RPMI8226 (cell line): ENCODE measurements at regions not wholly inside any gene's neighbourhood (a gene's known extent, or its start where the extent isn't known, plus 50 kb on each side); places are given as distances from the start of the nearest gene placed in this dataset.

ENCODE experiments used
- DNase-seq: peaks from one replicate; pipeline ENCODE4 v3.0.0-alpha.2; 2015

DNA sequence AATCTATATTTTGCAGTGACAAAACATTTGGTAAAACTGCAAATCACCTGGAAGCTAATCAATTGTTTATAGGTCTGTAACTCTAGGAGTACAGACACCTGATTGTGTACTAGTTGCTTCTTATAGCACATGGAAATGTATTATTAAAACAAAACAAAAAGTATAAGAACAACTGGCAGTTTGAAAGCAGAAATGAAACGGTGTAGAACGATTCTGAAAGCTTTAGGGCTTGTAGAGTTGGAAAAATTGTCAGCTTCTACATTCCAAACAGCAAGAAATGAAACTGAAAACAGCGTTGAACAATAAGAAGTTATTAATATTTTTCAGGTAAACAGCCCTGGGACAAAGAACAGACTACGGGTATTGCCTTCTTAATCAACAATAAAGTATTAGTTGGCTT, 273.3 kb downstream of the OLFM3 start:
- peak; percentile 43 for DNase-seq

DNA sequence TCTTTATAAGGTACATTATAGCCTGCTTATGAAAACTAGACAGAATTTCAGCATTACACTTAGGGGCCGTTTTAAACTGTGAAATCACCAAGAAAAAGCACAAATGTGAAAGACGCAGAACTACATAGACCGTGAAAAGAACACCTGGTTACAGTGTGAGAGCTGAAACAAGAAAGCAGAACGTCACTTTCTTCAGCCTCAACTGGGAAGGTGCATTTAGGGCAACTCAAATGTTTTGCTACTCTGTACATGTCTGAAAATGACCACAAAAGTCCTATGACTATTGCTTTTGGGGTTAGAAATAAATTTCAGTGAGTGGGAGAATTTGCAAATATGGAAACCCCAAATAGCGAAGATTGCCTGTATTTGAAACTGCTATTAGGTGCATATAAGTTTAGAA, 268.7 kb downstream of the OLFM3 start:
- DNase-seq = peak; percentile 62

DNA sequence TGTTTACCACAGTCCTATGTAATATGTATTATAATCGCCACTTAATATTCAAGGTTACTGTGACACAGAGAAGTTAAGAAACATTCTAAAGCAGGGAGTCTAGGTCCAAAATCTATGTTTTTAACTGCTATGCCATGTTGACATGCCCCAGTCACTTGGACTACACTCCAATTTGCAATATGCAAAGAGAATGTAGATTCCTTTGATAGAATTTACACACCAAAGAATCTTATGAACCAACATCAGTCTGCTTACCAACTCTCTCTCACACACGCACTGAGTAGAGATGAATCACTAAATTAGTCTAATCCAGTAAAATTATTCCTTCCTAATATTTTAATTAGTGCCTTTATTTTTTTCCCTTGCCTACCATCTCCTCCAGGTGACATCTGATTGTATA, 266.2 kb downstream of the OLFM3 start:
- no peak for DNase-seq

DNA sequence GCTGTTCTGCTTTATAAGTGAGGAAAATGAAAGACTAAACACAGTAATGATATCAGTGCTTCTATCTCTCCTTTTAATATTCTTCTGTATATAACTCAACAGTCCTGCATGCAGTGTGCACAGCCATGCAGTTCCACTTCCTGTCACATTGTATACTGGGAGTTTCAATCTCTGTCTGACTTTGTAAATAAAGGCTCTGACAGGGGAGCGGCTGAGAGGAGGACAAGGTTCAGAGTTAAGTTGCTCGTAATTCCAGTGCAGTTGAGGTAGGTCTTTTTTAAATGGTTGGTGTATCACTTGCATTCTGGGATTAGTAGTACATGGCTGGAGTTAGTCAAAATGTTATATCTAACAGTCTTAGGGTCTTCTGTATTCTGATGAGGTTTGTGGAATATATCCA, 264.5 kb downstream of the OLFM3 start:
- DNase-seq = peak; percentile 23

DNA sequence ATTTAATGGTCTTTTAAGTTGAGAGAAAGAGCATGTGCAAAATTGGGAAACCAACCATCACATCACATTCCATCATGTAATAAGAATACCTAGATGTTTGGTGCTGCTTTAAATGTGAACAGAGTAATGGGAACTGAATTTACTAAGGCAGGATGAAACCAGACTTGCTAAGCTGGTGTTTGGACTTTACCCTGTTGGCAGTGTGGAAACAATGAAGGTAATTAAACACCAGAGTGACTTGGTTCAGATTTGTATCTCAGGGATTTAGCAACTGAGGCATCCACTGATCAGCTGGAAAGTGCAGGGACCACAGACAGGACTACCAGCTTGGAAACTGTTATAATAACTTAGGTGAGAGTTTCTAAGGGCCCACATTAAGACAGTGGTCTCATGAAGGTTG, 263.4 kb downstream of the OLFM3 start:
- DNase-seq = no peak

DNA sequence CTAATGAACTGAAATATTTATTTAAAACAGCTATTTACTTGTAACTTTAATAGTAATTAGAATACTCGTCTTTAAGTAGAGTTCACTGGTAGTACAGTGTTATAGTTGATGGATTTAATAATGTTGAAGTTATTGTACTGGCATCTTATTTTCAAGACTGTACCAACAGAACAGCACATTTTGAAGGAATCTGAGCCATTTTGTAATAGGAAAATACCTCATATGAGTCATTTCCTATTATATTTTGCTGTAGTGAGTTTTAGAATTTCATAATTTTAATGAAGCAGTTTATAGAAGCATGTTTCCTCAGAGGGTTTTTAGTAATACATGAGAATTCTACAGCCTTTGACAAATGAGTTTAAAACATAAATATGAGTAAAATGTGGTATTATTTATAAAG, 258.3 kb downstream of the OLFM3 start:
- DNase-seq = no peak

DNA sequence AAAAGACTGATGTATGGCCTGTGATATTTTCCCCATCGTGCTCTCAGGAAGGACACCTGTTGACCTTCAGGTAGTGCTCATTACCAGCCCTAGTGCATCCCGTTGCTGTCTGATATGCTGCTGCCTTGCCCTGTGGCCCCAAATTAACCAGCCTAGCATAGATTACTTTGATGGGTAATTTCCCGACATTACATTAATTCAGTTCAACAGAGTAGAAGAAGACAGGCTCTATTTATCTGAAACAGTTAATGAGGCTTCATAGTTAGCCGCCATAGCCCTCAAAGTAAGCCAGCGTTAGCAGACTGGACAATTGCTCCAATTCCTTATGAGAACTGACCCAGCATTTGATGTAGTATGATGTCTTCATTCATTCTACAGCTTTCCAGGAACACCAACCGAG, 257.6 kb downstream of the OLFM3 start:
- no peak for DNase-seq

DNA sequence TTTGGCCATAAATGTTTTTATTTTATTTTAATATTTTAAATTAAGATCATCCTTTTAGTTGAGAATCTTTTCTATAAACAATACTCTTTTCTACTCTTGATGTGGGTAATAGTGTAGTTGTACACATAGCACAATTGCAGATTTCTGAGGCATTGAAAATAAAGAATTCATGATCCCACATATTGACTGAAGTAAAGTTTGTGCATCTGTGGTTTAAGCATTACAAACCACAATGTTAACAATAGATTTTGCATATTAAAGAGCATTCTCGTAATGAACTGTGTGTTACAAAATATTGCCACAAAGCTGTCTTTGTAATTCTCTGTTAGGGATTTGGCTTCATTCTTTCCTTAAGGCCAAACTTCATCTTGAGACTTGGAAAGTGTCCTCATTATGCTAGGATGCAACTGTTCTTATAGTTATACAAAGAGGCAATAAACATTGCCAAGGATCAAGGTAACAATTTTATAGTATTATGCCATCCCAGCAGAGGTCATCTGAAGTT, 256.8 kb downstream of the OLFM3 start:
- no peak for DNase-seq

DNA sequence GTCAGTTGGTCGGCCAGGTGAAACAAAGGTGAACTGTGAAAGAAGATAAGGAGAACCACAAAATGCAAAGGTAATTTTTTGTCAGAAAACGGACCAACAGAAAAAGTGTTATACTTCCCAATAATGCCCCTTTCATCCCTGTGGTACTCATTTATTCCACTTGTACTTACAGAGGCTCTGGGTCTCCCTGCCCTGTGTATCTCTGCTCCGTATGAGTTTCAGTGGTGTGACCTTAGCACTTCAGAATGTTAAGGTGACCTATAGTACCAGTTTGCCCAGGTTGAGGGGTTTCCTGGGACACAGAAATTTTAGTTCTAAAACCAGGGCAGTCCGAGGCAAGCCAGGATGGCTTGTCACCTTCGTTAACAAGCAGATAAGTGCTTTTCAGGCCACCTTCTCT, 254.8 kb downstream of the OLFM3 start:
- peak; percentile 12 for DNase-seq

DNA sequence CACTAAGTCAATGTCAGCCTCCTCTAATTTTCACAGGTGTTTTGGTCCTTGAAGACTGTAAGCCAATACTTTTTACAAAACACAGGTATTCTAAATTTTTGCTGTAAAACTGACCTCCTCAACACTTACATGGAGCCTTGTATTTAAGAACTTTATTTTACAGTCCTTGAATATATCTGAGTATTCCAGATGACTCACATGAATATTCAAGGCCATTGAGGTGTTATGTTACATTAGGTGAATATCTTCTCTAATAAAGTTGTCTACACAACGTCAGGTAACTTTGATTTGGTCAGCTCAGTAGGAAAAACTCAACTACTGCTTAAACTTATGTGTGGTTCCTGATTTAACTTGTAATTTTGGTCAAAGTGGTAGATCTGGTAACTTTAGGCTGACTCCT, 254.2 kb downstream of the OLFM3 start:
- DNase-seq = no peak

DNA sequence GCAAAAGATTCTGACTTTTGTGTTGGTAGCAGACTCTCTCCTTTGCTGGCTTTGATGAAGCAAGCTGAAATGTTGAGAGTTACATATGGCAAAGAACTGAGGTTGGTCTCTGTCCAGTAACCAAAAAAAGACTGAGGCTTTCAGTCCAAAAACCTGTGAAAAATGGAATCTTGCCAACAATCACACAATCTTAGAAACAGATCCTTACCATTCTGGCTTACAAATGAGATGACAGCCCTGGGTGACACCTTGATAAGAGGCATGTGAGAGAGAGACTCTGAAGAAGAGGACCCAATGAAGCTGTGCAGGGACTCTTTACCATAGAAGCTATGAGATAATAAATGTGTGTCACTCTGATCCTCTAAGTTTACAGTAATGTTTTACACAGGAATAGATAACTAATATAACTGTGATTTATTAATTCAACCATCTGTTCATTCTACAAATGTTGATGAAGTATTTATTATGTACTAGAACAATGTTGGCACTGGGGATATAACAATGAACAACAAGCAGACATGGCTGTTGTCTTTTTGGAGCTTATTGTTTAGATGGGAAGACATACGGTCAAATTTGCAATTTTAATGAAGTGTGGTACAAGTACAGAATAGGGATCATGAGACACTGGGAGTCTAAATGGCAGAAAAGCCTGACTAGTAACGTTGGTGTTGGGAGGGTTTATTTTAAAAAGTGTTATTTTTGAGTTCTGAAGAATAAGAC, 251.0 kb downstream of the OLFM3 start:
- DNase-seq = peak; percentile 67

DNA sequence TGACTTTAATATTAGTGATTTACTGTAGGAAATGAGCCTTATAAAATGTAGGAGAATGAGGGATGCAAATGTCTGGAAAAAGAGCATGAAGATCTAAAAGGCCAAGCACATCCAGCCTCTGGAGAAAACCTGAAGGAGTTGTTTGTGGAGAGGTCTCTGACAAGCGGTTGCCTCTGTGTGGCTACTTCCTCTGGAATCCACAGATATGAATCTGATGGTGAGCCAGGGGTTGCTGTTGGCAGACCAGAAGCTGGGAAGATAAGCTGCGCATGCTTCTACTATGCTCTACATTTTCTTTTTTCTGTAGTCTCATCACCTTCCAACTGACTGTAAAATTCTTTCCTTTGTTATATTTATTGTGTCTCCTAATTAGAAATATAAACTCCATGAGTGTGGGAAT, 248.6 kb downstream of the OLFM3 start:
- DNase-seq = no peak
